GM23338 (cell line): ENCODE measurements at regions not wholly inside any gene's neighbourhood (a gene's known extent, or its start where the extent isn't known, plus 50 kb on each side); places are given as distances from the start of the nearest gene placed in this dataset.

ENCODE experiments used
- EZH2 ChIP-seq: fragments of 200-600 bp; sonication (generic); IDR thresholded peaks from one replicate; pipeline ENCODE4 v1.8.0; 2017; ENCODE audit warnings: antibody characterized with exemption, mild to moderate bottlenecking, low read depth; ENCODE audit not compliant: unreplicated experiment
- EZH2phosphoT487 ChIP-seq: fragments of 200-600 bp; sonication (generic); IDR thresholded peaks from one replicate; pipeline ENCODE4 v1.8.1; 2018; ENCODE audit warnings: antibody characterized with exemption; ENCODE audit not compliant: unreplicated experiment
- POLR2AphosphoS5 ChIP-seq: IDR thresholded peaks from 2 replicates; pipeline ENCODE4 v1.6.1; 2016; ENCODE audit warnings: antibody characterized with exemption, low read depth
- REST ChIP-seq: IDR thresholded peaks from one replicate; pipeline ENCODE4 v1.6.1; 2018; ENCODE audit warnings: antibody characterized with exemption; ENCODE audit not compliant: unreplicated experiment
- TF ChIP-seq, protein P1 (sequence below), 2 experiments: fragments of 200-600 bp in 1 of 2; sonication (generic) in 1 of 2; conservative IDR thresholded peaks; 2 replicates each; pipeline versions ENCODE4 v1.5.1 to v1.6.1; 2016 to 2017; ENCODE audit warnings: antibody characterized with exemption in 2 of 2, low read depth in 2 of 2, mild to moderate bottlenecking in 2 of 2, moderate library complexity in 1 of 2

DNA sequence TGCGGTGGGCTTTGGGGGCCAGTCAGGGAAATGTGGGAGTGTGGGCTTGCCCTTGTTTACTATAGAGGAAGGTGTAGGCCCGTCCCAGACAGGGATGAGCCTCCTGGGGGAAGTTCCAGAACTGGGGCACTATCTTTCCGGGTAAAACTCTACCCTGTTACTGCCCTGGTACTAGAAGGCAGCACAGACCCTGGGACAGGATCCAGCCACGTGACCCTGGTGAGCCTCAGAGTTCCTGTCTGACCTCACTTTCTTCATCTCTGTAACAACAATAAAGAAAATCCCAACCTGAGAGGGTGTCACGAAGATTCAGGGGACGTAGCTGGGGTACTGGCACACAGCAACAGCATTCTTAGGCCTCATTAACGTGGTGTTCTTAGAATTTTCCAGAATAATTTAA is 239.6 kb upstream of the FOXF1 start:
- TF ChIP-seq, protein P1, sequence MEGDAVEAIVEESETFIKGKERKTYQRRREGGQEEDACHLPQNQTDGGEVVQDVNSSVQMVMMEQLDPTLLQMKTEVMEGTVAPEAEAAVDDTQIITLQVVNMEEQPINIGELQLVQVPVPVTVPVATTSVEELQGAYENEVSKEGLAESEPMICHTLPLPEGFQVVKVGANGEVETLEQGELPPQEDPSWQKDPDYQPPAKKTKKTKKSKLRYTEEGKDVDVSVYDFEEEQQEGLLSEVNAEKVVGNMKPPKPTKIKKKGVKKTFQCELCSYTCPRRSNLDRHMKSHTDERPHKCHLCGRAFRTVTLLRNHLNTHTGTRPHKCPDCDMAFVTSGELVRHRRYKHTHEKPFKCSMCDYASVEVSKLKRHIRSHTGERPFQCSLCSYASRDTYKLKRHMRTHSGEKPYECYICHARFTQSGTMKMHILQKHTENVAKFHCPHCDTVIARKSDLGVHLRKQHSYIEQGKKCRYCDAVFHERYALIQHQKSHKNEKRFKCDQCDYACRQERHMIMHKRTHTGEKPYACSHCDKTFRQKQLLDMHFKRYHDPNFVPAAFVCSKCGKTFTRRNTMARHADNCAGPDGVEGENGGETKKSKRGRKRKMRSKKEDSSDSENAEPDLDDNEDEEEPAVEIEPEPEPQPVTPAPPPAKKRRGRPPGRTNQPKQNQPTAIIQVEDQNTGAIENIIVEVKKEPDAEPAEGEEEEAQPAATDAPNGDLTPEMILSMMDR (conservative IDR thresholded peaks at IDR 0.05; ENCODE audit: low read depth in 2 of 2), result no peak
- TF ChIP-seq EZH2 (no peak), POLR2AphosphoS5 (no peak), REST (no peak), EZH2phosphoT487 (no peak)
